Right atrium auricular region (tissue), 2 donors: ENCODE measurements at regions not wholly inside any gene's neighbourhood (a gene's known extent, or its start where the extent isn't known, plus 50 kb on each side); places are given as distances from the start of the nearest gene placed in this dataset.

Experiments
- DNase-seq: peaks from one replicate; pipeline ENCODE4 v3.0.0-alpha.2; 2019; ENCODE audit warnings: low spot score
- H3K27ac ChIP-seq, 2 donors: fragments of 200-600 bp; sonication (generic); 1 replicate in 1 of 2; 2 replicates in 1 of 2; pipeline ENCODE4 v1.5.1; 2016 to 2019
- H3K27me3 ChIP-seq, 2 donors: fragments of 200-600 bp; sonication (generic); one replicate each; pipeline versions ENCODE4 v1.5.1 to v1.6.0; 2017 to 2019
- H3K36me3 ChIP-seq: fragments of 200-600 bp; sonication (generic); one replicate; pipeline ENCODE4 v1.5.1; 2016
- H3K4me1 ChIP-seq, 2 donors: fragments of 200-600 bp; sonication (generic); one replicate each; pipeline versions ENCODE4 v1.5.1 to v1.6.0; 2017 to 2019
- H3K4me3 ChIP-seq, 2 donors: fragments of 200-600 bp; sonication (generic); 1 replicate in 1 of 2; 2 replicates in 1 of 2; pipeline ENCODE4 v1.5.1; 2017 to 2019; ENCODE audit warnings: mild to moderate bottlenecking in 1 of 2, moderate library complexity in 1 of 2
- H3K9me3 ChIP-seq, 2 donors: fragments of 200-600 bp; sonication (generic); one replicate each; pipeline ENCODE4 v1.5.1; 2019
- TF ChIP-seq, protein P1 (sequence below), 2 donors: fragments of 200-600 bp; sonication (generic); IDR thresholded peaks; one replicate each; pipeline ENCODE4 v1.5.1; 2019; ENCODE audit warnings: antibody characterized with exemption in 2 of 2

- Histone ChIP-seq H3K4me1 (no peaks in the 10 kb centered on the region), H3K36me3 (no peaks in the 10 kb centered on the region), H3K4me3 (no peak overlapping the region), H3K27ac (no peak overlapping the region), H3K27me3 (no peaks in the 10 kb centered on the region), H3K9me3 (no peaks in the 10 kb centered on the region)
- TF ChIP-seq, protein P1, sequence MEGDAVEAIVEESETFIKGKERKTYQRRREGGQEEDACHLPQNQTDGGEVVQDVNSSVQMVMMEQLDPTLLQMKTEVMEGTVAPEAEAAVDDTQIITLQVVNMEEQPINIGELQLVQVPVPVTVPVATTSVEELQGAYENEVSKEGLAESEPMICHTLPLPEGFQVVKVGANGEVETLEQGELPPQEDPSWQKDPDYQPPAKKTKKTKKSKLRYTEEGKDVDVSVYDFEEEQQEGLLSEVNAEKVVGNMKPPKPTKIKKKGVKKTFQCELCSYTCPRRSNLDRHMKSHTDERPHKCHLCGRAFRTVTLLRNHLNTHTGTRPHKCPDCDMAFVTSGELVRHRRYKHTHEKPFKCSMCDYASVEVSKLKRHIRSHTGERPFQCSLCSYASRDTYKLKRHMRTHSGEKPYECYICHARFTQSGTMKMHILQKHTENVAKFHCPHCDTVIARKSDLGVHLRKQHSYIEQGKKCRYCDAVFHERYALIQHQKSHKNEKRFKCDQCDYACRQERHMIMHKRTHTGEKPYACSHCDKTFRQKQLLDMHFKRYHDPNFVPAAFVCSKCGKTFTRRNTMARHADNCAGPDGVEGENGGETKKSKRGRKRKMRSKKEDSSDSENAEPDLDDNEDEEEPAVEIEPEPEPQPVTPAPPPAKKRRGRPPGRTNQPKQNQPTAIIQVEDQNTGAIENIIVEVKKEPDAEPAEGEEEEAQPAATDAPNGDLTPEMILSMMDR (IDR thresholded peaks at IDR 0.05): no peak
- no peak for DNase-seq
These were observed 1781.7 kb upstream of the PCDH10 start for GRCh38 chr4:131367441-131367840.

DNA sequence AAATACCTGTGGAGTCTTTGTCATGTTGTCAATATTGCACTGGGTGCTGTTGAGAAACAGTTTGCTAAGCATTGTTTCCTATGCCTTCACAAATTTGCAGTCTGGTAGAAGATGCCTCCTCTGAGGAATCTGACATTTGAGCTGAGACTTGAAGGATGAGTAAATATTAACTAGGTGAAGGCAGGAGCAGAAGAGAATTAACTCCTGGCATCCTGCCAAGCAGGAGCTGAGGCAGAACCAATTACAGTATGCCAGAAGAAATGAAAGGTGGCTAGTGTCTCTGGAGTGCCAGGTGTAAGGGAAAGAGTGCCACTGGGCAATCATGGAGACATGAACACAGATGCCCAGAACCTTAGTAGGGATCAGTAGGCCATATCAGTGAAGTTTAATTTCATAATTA is 1778.2 kb upstream of the PCDH10 start:
- Histone ChIP-seq H3K9me3 (no peaks in the 10 kb centered on the region), H3K4me3 (no peak overlapping the region), H3K36me3 (no peaks in the 10 kb centered on the region), H3K27me3 (no peaks in the 10 kb centered on the region), H3K4me1 (no peaks in the 10 kb centered on the region), H3K27ac (no peak overlapping the region)
- TF ChIP-seq, protein P1 (IDR thresholded peaks at IDR 0.05): no peak
- no peak for DNase-seq

DNA sequence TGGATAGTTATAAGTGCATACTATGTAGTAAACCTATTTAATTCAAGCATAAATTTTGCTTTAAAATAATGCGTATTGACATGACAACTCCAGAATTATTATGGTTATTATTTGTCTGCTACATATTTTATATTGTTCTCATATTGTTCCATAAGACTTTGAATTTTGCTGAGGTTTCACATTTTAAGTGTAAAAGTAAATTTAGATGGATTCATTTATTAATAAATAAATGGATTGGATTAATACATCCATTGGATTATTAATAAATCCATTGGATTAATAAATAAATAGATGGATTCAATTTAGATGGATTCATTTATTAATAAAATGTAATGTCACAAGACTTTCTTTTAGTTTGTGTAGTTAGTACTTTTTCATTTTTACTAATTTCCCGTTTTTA is 1768.0 kb upstream of the PCDH10 start:
- Histone ChIP-seq H3K27me3 (no peaks in the 10 kb centered on the region), H3K4me3 (no peak overlapping the region), H3K4me1 (no peaks in the 10 kb centered on the region), H3K27ac (no peak overlapping the region), H3K36me3 (no peaks in the 10 kb centered on the region), H3K9me3 (no peaks in the 10 kb centered on the region)
- DNase-seq: no peak
- TF ChIP-seq, protein P1 (IDR thresholded peaks at IDR 0.05): no peak

DNA sequence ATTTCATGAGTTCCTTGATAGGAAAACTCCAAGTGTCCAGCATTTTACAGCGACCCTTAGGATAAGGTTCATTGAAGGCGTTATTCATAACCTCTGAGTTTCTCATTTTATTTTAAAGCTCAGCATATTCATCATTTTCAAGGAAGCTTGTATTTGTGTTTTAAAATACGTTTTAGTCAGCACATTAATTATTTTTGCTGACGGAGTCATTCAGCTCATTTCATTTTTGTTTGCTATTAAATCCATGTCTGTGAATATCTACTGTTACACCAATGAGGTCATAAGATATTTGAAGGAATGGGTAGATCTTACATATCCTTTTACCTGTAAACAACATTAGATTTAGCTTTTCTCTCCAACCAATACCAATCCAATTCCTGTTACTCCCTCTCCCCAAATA is 1766.3 kb upstream of the PCDH10 start:
- Histone ChIP-seq H3K27ac (no peak overlapping the region), H3K4me3 (no peak overlapping the region)

DNA sequence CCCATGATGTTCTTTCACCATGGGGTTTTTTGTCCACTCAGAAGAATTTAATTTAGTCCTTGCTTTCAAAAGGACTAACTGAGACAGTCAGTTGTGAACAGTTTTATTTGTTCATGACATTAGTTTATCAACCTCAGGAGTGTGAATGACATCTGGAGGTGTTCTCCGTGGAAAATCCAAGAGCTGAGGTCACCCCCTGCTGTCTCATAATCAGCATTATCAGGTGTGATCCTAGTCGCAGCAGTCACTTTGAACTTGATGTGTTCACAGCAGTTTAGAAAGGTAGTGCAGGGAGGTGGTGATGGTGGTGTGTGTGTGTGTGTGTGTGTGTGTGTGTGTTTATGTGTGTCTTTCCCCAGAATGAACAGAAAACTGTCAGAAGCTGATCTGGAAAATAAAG is 1760.8 kb upstream of the PCDH10 start:
- H3K27ac ChIP-seq: no peak overlapping the region
- H3K9me3 ChIP-seq: no peaks in the 10 kb centered on the region
- no peaks in the 10 kb centered on the region for H3K27me3 ChIP-seq
- no peaks in the 10 kb centered on the region for H3K36me3 ChIP-seq
- H3K4me1 ChIP-seq: no peaks in the 10 kb centered on the region
- TF ChIP-seq, protein P1 (IDR thresholded peaks at IDR 0.05): no peak
- H3K4me3 ChIP-seq: no peak overlapping the region
- DNase-seq: no peak

More for the DNA sequence above, 1766.3 kb upstream of the PCDH10 start:
- Histone ChIP-seq H3K27me3 (no peaks in the 10 kb centered on the region), H3K9me3 (no peaks in the 10 kb centered on the region), H3K36me3 (no peaks in the 10 kb centered on the region), H3K4me1 (no peaks in the 10 kb centered on the region)
- TF ChIP-seq, protein P1 (IDR thresholded peaks at IDR 0.05): no peak
- DNase-seq: no peak

GRCh38 chr4:131408102-131408501 is 1741.0 kb upstream of the PCDH10 start:
- Histone ChIP-seq H3K27ac (no peak overlapping the region), H3K9me3 (no peaks in the 10 kb centered on the region), H3K27me3 (no peaks in the 10 kb centered on the region), H3K36me3 (no peaks in the 10 kb centered on the region), H3K4me3 (no peak overlapping the region), H3K4me1 (no peaks in the 10 kb centered on the region)
- TF ChIP-seq, protein P1 (IDR thresholded peaks at IDR 0.05): no peak
- DNase-seq: no peak
